Kidney epithelial cell (primary cell): ENCODE measurements at regions not wholly inside any gene's neighbourhood (a gene's known extent, or its start where the extent isn't known, plus 50 kb on each side); places are given as distances from the start of the nearest gene placed in this dataset.

ENCODE experiments used
- DNase-seq: peaks from one replicate; pipeline ENCODE4 v3.0.0-alpha.2; 2010; ENCODE audit warnings: low read depth
- H3K27me3 ChIP-seq: 2 replicates; pipeline ENCODE4 v1.6.0; 2011; ENCODE audit warnings: low read length; ENCODE audit not compliant: control insufficient read depth, insufficient read depth
- H3K36me3 ChIP-seq: 2 replicates; pipeline ENCODE4 v1.5.1; 2011; ENCODE audit warnings: low read length; ENCODE audit not compliant: control insufficient read depth, insufficient read depth
- H3K4me3 ChIP-seq: 2 replicates; pipeline ENCODE4 v1.5.1; 2011; ENCODE audit warnings: low read depth, mild to moderate bottlenecking, control low read depth, low read length
- TF ChIP-seq, protein P1 (sequence below): IDR thresholded peaks from 2 replicates; pipeline ENCODE4 v1.5.1; 2011; ENCODE audit warnings: mild to moderate bottlenecking, moderate library complexity, low read length, control low read depth, inconsistent platforms; ENCODE audit not compliant: insufficient read depth, poor library complexity, severe bottlenecking

DNA sequence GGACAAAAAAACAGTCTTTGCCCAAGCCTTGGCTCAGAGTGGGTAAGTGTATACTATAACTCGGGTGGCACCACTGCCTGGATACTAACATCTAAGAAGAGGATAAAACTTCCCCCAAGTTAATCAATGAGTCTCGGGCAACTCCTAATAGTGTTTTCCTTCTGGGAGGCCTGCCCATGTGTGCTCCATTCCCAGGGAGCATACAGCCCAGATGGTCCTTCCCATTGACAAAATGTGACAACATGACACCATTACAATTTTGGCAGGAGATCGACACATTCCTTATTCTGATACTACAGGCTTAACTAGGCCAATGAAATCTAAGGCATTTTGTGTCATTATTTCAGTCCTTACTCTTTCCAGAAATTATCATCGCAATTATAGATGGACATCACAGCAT lies 52.7 kb upstream of the CRIM1 start:
- no peaks in the 10 kb centered on the region for H3K27me3 ChIP-seq
- TF ChIP-seq, protein P1, sequence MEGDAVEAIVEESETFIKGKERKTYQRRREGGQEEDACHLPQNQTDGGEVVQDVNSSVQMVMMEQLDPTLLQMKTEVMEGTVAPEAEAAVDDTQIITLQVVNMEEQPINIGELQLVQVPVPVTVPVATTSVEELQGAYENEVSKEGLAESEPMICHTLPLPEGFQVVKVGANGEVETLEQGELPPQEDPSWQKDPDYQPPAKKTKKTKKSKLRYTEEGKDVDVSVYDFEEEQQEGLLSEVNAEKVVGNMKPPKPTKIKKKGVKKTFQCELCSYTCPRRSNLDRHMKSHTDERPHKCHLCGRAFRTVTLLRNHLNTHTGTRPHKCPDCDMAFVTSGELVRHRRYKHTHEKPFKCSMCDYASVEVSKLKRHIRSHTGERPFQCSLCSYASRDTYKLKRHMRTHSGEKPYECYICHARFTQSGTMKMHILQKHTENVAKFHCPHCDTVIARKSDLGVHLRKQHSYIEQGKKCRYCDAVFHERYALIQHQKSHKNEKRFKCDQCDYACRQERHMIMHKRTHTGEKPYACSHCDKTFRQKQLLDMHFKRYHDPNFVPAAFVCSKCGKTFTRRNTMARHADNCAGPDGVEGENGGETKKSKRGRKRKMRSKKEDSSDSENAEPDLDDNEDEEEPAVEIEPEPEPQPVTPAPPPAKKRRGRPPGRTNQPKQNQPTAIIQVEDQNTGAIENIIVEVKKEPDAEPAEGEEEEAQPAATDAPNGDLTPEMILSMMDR = no peak
- H3K36me3 ChIP-seq = no peaks in the 10 kb centered on the region
- H3K4me3 ChIP-seq = no peak overlapping the region
- no peak for DNase-seq

DNA sequence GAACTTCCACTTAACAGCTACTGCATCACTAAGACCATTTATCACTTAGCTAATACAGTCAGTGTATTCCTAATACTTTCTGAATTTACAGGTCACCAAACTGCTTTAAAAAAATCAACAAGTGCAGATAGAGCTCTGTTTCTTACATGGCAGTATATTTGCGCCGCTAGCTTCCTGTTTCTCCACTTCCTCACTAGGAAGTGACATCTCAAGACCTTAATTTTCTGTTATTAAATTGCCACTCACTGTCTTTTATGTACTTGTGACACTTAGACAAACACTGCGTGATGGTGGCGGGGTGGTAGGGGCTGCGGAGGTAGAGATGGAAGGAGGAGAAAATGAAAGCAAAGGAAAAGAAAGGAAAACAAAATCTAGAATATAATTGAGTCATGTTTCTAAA lies 53.7 kb upstream of the CRIM1 start:
- H3K36me3 ChIP-seq = no peaks in the 10 kb centered on the region
- TF ChIP-seq, protein P1 = no peak
- no peaks in the 10 kb centered on the region for H3K27me3 ChIP-seq
- DNase-seq = no peak
- no peak overlapping the region for H3K4me3 ChIP-seq

DNA sequence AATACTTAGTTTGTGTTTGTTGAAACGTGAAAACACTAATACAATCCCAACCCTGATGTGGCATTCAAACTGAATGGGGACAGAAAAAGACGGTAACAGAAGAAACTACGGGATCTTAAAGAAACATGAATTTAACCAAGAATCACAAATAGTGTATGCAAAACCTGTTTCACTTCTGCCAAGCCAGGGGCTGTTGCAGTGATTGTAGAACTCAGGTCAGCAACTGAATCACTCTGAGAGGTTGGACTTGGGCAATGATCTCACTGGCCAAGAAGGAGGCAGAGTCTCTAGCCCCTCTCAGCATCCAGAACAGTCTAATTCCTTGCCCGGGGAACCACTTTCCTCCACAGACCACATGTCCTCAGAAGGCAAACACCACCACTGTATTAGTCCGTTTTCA lies 54.9 kb upstream of the CRIM1 start:
- H3K36me3 ChIP-seq = no peaks in the 10 kb centered on the region
- no peak for DNase-seq
- H3K27me3 ChIP-seq = no peaks in the 10 kb centered on the region
- no peak overlapping the region for H3K4me3 ChIP-seq
- TF ChIP-seq, protein P1 = no peak

DNA sequence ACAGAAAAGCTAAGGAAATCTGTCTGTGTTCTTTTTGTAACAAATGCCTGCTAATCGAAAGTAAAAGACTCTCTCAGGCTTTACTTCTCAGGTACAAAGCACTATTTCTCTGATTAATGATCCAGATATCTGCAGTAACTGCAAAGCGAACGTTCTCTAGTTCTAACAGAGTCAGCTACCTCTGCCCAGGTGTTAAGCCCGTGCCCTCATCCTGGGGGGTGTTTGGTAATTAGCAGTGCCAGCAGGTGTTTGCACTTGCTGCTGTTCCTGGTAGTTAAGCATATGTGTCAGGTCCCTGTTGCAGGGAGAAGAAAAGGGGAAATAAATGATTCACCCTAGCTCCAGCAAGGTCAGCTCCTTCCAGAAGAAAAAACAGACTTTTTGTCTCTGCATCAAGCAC lies 58.8 kb upstream of the CRIM1 start:
- DNase-seq = no peak
- Histone ChIP-seq H3K27me3 (no peaks in the 10 kb centered on the region), H3K4me3 (no peak overlapping the region), H3K36me3 (no peaks in the 10 kb centered on the region)
- TF ChIP-seq, protein P1 = no peak

DNA sequence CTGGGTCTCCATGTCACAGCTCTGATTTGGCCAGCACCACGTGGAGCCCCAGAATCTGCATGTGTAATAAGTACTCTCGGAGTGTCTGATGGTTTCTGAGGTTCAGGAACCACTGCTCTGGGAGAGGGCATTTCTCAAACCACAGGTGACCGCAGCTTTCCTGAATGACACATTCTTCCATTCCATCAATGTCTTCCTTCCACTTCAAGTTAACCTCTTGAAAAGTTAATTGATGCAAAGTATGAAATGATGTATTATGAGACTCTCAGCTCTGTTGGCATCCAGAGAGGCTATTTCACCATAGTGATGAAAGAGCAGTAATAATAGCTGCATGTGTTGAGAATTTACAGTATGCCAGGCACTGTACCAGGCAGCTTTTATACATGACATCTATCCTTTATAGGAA lies 61.3 kb upstream of the CRIM1 start:
- Histone ChIP-seq H3K36me3 (no peaks in the 10 kb centered on the region), H3K27me3 (no peaks in the 10 kb centered on the region), H3K4me3 (no peak overlapping the region)
- TF ChIP-seq, protein P1 = no peak
- no peak for DNase-seq

DNA sequence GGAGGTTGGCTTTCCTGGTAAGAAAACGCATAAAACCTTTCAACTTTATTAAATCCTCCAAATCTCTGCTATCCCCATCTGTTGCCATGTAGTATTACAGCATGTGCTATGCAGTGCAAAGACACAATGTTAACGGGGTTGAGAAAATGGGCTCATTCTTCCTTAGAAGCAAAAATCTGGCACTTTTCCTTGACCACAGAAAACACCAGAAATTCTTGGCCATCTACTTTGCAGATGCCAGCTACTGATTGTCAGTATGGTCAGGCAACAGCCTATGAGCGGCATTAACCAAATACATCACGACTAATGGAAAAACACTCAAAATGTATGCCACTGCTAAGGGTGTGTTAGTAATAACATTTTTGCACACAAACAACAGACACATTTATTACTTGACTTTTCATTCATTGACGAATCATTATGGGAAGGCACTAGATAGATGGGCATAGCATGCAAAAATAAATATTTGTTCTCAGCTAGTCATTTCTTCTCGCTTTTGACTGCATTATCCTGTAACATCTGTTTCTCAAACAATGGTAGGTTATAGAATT lies 65.2 kb upstream of the CRIM1 start:
- Histone ChIP-seq H3K36me3 (no peaks in the 10 kb centered on the region), H3K27me3 (no peaks in the 10 kb centered on the region), H3K4me3 (no peak overlapping the region)
- TF ChIP-seq, protein P1 = no peak
- DNase-seq = no peak
